Panc1 (cell line): ENCODE measurements at regions not wholly inside any gene's neighbourhood (a gene's known extent, or its start where the extent isn't known, plus 50 kb on each side); places are given as distances from the start of the nearest gene placed in this dataset.

Experiments
- POLR2AphosphoS5 ChIP-seq: IDR thresholded peaks from 2 replicates; pipeline ENCODE4 v1.6.1; 2012; ENCODE audit warnings: mild to moderate bottlenecking, low read depth, low read length, moderate library complexity
- SIN3A ChIP-seq: IDR thresholded peaks from 2 replicates; pipeline ENCODE4 v1.6.1; 2012; ENCODE audit warnings: low read depth, mild to moderate bottlenecking, low read length, moderate library complexity, borderline replicate concordance; ENCODE audit not compliant: insufficient read depth
- TCF7L2 ChIP-seq: IDR thresholded peaks from 2 replicates; pipeline ENCODE4 v1.6.1; 2011; ENCODE audit warnings: mild to moderate bottlenecking, low read depth, low read length, inconsistent platforms
- TF ChIP-seq, protein P1 (sequence below): fragments of 450-650 bp; IDR thresholded peaks from 2 replicates; pipeline ENCODE4 v1.5.1; 2017; ENCODE audit warnings: mild to moderate bottlenecking
- TF ChIP-seq, protein P2 (sequence below), 2 experiments: IDR thresholded peaks; 2 replicates each; pipeline ENCODE4 v1.6.1; 2011 to 2012; ENCODE audit warnings: low read depth in 2 of 2, control low read depth in 1 of 2, low read length in 1 of 2, mild to moderate bottlenecking in 1 of 2, moderate library complexity in 1 of 2; ENCODE audit not compliant: insufficient read depth in 1 of 2

DNA sequence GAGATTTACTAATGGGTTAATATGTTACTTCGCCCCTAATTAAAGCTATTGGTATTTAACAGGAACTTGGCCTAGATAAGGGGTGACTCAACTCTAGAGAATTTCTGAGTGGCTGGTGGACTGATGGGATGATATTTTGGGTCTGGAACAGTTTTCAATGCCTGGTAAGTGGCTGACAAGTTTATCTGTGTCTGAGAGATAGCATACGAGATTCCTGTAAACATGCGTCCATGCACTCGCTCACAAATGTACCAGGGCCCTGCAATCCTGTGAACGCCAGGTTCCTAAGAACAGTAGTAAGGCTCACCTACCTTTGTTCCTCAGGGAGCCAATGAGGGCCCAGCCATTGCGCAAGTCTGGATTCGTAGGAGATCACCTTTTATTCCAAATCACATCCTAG is 683.8 kb upstream of the ANKRD30A start:
- no peak for TF ChIP-seq POLR2AphosphoS5
- TF ChIP-seq, protein P1, sequence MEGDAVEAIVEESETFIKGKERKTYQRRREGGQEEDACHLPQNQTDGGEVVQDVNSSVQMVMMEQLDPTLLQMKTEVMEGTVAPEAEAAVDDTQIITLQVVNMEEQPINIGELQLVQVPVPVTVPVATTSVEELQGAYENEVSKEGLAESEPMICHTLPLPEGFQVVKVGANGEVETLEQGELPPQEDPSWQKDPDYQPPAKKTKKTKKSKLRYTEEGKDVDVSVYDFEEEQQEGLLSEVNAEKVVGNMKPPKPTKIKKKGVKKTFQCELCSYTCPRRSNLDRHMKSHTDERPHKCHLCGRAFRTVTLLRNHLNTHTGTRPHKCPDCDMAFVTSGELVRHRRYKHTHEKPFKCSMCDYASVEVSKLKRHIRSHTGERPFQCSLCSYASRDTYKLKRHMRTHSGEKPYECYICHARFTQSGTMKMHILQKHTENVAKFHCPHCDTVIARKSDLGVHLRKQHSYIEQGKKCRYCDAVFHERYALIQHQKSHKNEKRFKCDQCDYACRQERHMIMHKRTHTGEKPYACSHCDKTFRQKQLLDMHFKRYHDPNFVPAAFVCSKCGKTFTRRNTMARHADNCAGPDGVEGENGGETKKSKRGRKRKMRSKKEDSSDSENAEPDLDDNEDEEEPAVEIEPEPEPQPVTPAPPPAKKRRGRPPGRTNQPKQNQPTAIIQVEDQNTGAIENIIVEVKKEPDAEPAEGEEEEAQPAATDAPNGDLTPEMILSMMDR: no peak
- TF ChIP-seq TCF7L2: no peak
- TF ChIP-seq SIN3A: no peak
- TF ChIP-seq, protein P2, sequence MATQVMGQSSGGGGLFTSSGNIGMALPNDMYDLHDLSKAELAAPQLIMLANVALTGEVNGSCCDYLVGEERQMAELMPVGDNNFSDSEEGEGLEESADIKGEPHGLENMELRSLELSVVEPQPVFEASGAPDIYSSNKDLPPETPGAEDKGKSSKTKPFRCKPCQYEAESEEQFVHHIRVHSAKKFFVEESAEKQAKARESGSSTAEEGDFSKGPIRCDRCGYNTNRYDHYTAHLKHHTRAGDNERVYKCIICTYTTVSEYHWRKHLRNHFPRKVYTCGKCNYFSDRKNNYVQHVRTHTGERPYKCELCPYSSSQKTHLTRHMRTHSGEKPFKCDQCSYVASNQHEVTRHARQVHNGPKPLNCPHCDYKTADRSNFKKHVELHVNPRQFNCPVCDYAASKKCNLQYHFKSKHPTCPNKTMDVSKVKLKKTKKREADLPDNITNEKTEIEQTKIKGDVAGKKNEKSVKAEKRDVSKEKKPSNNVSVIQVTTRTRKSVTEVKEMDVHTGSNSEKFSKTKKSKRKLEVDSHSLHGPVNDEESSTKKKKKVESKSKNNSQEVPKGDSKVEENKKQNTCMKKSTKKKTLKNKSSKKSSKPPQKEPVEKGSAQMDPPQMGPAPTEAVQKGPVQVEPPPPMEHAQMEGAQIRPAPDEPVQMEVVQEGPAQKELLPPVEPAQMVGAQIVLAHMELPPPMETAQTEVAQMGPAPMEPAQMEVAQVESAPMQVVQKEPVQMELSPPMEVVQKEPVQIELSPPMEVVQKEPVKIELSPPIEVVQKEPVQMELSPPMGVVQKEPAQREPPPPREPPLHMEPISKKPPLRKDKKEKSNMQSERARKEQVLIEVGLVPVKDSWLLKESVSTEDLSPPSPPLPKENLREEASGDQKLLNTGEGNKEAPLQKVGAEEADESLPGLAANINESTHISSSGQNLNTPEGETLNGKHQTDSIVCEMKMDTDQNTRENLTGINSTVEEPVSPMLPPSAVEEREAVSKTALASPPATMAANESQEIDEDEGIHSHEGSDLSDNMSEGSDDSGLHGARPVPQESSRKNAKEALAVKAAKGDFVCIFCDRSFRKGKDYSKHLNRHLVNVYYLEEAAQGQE (IDR thresholded peaks at IDR 0.05; ENCODE audit: insufficient read depth in 1 of 2, low read depth in 2 of 2, low read length in 1 of 2): no peak
